Left renal pelvis (tissue), 4 donors: ENCODE measurements at regions not wholly inside any gene's neighbourhood (a gene's known extent, or its start where the extent isn't known, plus 50 kb on each side); places are given as distances from the start of the nearest gene placed in this dataset.

Experiments
- DNase-seq, 4 donors: peaks; one replicate each; pipeline ENCODE4 v3.0.0-alpha.2; 2013; ENCODE audit warnings: low read depth in 4 of 4, low spot score in 3 of 4

GRCh38 chr1:25042331-25043227, 112.5 kb upstream of the RUNX3 start:
- no peak for DNase-seq

DNA sequence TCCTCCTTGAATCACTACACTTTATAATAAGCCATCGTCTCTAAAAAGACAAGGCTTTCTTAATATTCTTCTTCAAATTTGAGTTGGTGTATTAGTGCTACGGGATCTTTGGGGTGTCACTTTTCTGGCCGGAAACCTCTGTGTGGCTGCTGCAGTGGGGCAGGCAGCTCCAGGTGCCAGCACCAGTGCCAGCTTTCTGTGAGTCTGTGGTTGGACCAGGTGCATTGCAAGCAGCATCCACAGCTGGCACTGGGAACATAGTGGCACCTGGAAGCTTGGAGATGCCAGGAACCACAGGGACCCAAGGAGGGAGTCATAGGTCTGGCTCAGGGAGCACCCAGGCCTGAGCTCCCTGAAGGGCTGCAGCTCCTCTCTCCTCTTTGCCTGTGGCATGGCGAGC, 111.8 kb upstream of the RUNX3 start:
- DNase-seq, result no peak

DNA sequence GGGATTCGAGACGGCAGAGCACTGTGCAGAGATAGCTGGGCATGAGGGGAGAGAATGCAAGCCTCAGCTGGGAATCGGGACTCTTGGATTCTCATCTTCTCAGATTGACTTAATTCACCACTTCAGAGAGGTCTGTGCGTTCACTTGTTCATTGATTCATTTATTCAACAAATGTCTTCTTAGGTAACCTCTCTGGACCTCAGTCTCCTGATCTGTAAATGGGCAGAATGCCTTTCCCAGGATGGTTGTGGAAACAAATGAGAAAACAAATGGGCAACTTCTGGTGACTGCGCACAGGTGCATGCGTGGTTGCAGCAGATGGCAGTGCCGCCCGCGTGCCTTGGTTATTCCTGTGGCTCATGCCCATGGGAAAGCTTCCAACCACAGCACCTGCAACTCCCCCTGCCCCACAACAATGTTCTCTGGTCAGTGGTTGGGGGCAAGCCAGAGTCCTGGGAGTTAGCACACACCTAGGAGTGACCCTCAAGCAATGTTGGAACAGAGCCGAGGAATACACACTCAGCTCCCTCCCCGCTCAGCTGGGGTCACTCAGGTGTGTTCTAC, 110.1 kb upstream of the RUNX3 start:
- DNase-seq, result no peak

DNA sequence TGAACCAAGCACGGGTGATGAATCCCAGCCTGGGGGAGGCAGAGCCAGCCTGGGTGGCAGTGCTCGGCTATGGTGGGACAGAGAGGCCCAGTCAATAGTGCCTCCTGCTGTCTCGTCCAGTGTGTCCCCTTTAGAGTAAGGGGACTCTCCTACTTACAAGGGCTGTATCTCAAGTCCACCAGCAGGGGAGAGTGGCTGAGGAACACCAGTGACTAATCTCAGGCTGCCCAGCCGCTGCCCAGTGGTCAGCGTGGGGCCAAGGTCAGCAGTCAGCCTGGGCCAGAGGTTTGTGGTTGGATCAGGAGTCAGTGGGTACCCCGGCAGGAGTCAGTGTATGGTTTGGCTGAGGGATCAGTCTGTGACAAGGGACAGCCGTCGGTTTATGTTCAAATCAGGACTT, 109.2 kb upstream of the RUNX3 start:
- no peak for DNase-seq

DNA sequence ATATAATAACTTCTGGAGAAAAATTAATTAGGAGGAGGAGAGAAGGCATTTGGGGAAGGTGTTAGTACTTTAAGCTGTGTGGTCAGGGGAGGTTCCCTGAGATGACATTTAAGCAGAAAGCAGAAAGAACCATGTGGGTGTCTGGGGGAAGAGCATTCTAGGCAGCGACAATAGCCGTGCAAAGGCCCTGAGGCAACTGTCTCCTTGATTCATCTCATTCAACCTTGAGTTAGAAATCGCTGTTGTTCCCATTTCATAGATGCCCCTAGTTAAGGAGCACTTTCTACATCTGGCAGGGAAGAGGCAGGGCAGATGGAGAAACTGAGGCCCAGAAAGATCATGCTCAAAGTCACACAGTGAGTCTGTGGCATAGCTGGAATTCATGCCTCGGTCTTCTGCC, 108.6 kb upstream of the RUNX3 start:
- no peak for DNase-seq

DNA sequence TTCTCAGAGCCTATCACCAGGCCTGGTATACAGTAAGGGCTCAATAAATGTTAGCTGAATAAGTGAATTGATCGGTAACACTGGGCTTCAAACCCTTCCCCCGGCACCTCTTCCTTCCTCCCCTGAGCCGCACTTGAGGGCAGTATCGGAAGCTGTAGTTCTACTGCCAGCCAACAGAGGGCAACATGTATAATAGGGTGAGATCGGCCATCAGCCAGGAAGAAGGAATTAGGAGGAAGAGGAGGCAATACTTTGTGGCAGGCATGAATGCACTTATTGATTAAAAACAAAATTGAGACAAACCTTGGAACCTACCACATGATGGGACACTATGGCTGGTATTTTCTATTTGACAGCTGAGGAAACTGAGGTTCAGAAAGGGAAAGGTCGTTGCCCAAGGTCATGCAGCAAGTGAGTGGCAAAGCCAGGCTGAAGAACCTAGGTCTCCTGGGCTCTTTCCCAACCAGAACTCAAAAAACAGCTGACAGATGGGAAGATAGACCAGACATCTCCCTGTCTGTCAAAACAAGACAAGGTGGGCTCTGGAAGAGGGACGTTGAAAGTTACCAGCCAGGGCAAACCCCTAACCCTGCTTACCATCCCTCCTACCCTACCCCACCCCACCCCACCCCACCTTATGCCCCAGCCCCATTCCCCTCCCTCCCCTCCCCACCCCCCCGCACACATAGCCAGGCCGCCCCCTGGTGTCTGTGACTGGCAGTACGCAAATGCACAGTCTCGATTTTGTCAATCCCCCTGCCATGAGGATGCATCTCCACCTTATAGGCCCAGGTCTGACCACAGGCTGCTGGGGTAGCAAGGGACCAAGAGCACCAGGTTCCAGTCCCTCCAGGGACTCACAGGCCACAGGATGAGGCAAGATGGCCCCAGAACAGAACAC, 107.3 kb upstream of the RUNX3 start:
- DNase-seq, result no peak

- DNase-seq, result no peak
These were observed 106.1 kb upstream of the RUNX3 start for GRCh38 chr1:25036117-25036546.

DNA sequence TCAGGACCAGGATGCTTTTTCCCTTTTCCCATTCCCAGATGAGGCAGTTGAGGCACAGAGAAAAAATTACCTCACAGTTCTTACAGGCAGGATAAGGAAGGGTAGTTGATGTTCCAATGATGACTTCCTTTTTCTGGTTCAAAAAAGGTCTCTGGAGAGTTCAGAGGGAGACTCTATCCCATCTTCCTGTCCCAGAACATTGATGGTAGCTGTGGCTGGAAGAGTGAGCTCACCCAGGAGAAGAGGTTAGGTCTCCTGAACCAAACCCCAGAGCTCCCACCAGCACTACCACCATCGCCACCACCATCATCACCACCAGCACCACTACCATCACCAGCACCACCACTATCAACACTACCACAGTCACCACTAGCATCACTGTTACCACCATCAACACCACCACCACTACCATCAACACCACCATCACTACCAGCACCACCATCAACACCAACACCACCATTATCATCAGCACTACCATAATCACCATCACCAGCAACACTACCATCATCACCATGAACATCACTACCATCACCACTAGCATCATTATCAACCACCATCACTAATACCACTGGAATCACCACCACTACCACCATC, 105.5 kb upstream of the RUNX3 start:
- no peak for DNase-seq

DNA sequence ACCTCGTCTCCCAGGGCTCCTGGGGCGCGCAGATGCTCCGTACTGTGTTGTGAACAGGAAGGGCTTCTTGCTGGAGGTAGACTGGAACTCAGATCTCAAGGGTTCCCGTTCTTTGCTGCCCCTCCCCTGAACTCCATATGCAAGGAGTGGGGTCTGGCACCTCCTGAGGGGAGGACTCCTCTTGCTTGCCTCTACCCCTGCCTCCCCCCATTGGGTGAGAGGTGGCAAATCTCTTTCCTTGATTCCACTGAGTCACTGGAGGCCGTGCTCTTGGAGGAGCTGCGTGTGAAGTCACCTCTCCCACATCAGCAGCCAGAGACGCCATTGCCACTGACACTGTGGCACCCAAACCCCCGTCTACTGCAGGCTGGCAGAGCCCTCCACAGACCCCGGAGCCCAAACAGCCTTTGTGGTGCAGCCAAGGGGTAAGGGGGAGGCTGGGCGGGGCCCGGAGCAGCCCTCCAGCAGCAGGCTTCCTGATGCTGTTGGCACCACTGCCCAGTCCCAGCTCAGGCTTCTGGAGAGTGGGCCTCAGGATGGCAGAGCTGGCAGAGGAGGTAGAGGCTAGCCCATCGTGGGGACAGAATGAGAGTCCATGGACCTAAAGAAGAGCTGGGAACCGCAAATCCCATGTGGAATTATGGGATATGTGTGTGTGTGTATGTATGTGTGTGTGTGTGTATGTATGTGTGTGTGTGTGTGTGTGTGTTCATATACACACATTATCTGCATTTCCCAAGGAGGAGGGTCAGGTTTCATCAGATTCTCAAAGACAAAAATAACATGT, 104.9 kb upstream of the RUNX3 start:
- DNase-seq, result no peak

DNA sequence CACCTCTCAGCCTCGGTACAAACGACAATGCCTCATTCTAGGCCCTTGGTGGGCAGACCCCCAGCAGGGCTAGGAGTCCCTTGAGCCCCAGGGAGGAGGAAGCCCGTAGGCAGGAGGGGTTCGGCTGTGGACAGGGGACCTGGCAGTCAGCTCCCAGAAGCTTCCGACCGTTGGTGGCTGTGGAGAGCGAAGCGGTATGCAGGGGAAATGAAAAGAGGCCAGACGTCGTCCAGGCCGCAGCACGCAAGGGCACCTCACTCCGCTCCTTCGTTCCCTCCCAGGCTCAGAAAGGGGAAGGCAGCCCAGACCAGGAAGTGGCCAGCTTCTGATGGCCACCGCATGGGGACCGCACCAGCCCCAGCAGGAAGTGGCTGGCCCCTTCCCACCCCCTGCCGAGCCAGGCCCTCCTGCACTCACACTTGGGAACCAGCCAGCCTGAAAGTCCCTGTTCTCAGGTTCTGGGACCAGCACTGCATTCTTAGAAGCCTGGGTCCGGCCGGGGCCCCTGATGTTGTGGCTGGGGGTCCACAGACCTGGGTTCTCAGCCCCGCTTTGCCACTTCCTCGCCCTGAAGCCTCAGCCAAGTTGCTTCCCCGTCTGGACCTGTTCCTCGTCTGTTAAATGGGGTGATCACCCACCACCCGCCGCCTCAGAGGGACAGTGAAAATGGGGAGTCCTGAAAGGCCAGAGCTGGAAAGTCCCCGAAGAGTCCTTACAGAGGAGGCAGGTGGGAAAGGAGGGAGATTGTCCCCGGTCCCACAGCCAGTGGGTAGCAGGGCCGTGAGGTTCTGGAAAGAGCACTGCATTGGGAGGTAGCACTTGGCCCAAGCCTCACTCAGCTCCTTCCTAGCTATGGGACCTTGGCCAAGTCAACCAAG, 104.0 kb upstream of the RUNX3 start:
- DNase-seq, result no peak

GRCh38 chr1:25033030-25033827, 103.2 kb upstream of the RUNX3 start:
- no peak for DNase-seq

- no peak for DNase-seq
These were observed 102.0 kb upstream of the RUNX3 start for GRCh38 chr1:25031966-25032667.

DNA sequence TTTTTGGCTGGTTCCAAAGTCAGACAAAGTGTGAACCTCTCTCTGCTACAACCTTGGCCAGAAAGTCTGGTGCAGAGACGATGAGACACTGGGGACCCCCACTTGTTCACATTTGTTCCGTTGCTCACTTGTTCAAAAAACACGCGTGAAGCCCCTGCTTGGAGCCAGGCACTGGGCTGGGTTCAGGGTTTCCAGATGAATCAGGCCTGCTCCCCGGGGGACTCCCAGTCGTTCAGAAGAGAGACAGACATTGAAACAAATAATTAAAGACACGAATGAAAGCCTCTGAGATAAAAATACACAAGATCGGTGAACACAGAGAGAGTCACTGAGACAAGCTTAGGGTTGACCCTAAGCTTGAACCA, 101.5 kb upstream of the RUNX3 start:
- no peak for DNase-seq

GRCh38 chr1:25030674-25031589, 100.9 kb upstream of the RUNX3 start:
- no peak for DNase-seq

DNA sequence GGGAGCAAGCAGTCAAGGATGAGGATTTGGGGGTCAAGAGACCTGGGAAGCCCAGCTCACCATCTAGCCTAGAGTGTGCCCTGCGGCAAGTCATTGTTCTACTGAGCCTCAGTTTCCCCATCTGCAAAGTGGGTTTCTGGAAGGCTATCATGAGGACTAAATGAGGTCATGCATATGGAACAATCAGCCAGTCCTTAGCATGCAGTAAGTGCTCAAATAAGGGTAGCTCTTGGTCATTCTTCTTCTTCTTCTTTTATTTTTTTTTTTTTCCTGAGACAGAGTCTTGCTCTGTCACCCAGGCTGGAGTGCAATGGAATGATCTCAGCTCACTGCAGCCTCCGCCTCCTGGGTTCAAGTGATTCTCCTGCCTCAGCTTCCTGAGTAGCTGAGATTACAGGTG, 99.9 kb upstream of the RUNX3 start:
- DNase-seq, result no peak

DNA sequence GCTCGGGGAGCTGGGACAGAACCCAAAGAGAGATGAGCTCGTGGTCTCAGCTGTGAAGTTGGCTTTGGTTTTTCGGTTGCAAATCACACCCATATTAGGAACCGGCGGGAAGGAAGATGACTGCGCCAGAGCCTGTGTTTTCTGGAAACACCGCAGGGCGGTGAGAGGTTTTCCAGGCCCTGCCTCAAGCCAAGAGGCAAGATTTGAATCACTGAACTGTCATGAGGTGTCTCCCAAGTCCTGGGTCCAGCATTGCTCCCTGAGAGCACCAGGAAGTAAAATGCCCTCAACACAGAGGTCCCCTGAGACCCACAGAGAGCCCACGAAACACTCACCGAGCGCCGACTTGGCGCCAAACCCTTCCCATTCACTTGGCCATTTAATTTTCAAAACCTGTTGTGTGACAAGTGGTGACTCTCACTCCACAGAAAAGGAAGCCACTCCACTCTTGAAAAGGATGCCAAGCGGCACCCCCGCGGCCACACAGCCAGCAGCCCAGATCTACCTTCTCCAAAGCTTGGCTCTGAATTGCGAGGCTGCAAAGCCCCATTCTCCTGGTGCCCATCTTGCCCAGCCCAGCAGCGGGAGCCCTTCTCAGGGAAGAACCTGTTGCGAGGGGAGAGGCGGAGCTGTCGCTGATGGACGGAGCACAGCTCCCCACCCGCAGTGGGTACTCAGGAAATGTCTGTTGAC, 99.0 kb upstream of the RUNX3 start:
- no peak for DNase-seq
